GM12891 (cell line): ENCODE measurements at regions not wholly inside any gene's neighbourhood (a gene's known extent, or its start where the extent isn't known, plus 50 kb on each side); places are given as distances from the start of the nearest gene placed in this dataset.

Experiments used
- POLR2AphosphoS5 ChIP-seq: IDR thresholded peaks from 2 replicates; pipeline ENCODE4 v1.6.1; 2011; ENCODE audit warnings: low read depth, low read length, control low read depth
- POU2F2 ChIP-seq: IDR thresholded peaks from 2 replicates; pipeline ENCODE4 v1.6.1; 2011; ENCODE audit warnings: low read depth, mild to moderate bottlenecking, control low read depth, low read length, moderate library complexity
- TAF1 ChIP-seq: IDR thresholded peaks from 2 replicates; pipeline ENCODE4 v1.6.1; 2011; ENCODE audit warnings: low read depth, low read length, control low read depth

DNA sequence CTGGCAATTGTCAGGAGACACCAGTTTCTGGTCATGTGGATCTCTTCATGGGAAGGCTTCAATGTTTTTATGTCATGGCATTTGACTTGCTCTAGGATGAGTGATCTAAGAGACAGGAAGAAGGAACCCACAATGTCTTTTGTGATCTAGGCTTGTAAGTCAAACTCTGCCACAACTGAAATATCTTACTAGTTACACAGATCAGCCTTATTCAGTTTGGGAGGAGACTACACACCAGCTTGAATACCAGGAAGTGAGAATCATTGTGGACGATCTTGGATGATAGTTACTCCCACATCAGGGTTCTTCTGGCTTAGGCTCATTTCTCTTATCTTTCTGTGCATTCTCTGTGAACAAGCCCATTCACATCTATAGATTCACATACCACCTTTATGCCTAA, 236.2 kb upstream of the FBXO33 start:
- TF ChIP-seq TAF1 (no peak), POLR2AphosphoS5 (no peak), POU2F2 (no peak)
